Fibroblast of skin of back (primary cell): ENCODE measurements at regions not wholly inside any gene's neighbourhood (a gene's known extent, or its start where the extent isn't known, plus 50 kb on each side); places are given as distances from the start of the nearest gene placed in this dataset.
"Not testable (repeated sequence)": the region's sequence is repeated elsewhere in the genome, so short reads cannot be mapped to it uniquely, and the experiment has no call there.

ENCODE experiments used
- DNase-seq: peaks from one replicate; pipeline ENCODE4 v3.0.0-alpha.2; 2013

DNA sequence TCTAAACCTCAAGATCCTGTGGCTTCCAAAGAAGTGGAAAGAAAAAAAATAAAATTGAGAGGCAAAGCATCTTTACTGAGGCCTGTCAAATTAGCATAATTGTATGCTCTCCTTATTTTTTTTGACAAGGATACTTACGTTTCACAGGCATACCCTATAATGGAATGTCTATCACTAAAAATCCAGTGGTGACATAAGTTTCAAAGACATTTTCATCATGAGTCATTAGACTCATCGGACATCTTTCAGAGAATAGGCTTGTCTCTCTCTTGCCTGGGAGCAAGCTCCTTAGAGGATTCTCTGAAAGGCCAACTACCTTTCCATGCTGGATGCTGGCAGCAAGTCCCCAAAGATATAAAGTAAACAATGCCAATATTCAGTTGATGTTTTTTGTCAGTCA, 380.7 kb upstream of the STEAP1 start:
- peak; percentile 27 for DNase-seq

DNA sequence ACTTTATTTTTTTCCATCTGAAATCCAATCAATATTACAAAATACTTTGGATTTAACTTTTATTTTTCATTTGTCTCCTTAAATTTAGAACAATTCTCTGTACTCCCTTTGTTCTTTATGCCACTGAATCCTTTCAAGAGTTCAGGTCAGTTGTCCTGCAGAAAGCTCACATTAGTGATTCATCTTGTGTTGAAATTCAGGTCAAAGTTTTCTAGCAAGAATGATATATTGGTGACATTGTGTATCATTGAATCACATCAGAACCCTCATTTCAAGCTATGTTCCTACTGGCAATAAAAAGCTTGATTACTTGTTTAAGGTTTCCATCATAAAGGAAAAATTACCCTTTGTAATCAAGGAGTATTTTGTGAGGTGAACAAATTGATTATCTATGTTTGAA, 378.8 kb upstream of the STEAP1 start:
- DNase-seq = no peak

DNA sequence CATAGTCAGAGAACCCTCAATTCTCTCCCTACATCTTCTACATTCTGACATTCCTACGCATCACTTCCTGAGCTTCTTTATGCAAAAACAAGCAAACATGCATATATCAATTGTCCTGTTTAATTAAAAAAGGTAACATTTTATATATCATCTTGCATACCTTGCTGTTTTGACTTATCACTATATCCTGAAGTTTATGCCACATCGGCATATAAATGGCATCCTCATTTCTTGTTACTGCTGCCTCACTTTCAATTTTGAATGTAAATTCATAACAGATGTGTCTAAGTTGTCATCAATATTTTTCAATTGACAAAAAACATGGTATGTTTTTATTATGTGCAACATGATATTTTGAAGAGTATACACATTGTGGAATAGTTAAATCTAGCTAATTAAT, 377.3 kb upstream of the STEAP1 start:
- no peak for DNase-seq

DNA sequence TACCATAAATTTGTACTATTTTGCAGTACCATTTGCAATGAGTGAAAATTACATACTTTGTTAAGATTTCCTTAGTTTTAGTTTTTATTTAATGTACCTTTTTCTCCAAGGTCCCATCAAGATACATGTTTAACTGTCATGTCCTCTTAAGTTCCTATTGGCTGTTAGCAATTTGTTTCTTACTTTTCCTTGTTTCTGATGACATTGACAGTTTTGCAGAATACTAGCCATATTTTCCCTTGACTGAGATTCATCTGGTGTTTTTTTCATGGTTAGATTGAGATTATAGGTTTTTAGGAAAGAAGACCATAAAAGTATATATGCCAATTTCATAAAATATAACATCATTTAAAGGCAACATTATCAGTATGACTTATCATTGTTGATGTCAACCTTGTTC, 376.8 kb upstream of the STEAP1 start:
- no peak for DNase-seq

- DNase-seq = no peak
These were observed 374.0 kb upstream of the STEAP1 start for GRCh38 chr7:89780291-89780690.

- no peak for DNase-seq
These were observed 357.8 kb upstream of the STEAP1 start for GRCh38 chr7:89796481-89796880.

- DNase-seq = no peak
These were observed 356.2 kb upstream of the STEAP1 start for GRCh38 chr7:89797965-89798598.

- no peak for DNase-seq
These were observed 355.7 kb upstream of the STEAP1 start for GRCh38 chr7:89798599-89798996.

GRCh38 chr7:89800761-89801160, 353.5 kb upstream of the STEAP1 start:
- DNase-seq = no peak

GRCh38 chr7:89809291-89809690, 345.0 kb upstream of the STEAP1 start:
- no peak for DNase-seq

GRCh38 chr7:89813081-89813480, 341.2 kb upstream of the STEAP1 start:
- DNase-seq = peak; percentile 8

- DNase-seq = no peak
These were observed 328.1 kb upstream of the STEAP1 start for GRCh38 chr7:89826121-89826520.

GRCh38 chr7:89826557-89826956, 327.7 kb upstream of the STEAP1 start:
- no peak for DNase-seq

- peak; percentile 38 for DNase-seq
These were observed 316.8 kb upstream of the STEAP1 start for GRCh38 chr7:89837515-89837914.

GRCh38 chr7:89839329-89839728, 314.9 kb upstream of the STEAP1 start:
- DNase-seq = no peak

- DNase-seq = no peak
These were observed 308.3 kb upstream of the STEAP1 start for GRCh38 chr7:89845952-89846351.

- DNase-seq = no peak
These were observed 305.2 kb upstream of the STEAP1 start for GRCh38 chr7:89849052-89849451.

GRCh38 chr7:89857053-89857452, 297.2 kb upstream of the STEAP1 start:
- not testable (repeated sequence) for DNase-seq

DNA sequence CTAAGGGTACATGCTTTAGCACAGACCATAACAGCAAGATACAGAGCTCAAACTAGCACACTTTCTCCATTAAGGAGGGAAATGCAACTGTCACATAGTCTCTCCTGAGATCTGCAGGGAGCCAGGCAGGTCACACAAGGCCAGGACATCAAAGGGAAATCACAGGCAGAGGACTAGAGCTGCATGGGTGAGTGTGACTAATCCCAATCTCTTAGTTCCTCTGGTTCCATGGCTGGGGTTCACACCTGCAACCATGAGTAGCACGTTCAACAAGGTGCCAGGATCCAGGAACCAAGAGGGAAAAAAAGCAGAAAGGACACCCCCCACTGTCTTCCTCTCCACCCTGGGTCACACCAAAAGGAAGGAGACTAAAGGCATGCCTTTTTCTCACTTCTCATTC, 296.5 kb upstream of the STEAP1 start:
- DNase-seq = no peak

GRCh38 chr7:89887489-89887888, 266.8 kb upstream of the STEAP1 start:
- peak; percentile 8 for DNase-seq

DNA sequence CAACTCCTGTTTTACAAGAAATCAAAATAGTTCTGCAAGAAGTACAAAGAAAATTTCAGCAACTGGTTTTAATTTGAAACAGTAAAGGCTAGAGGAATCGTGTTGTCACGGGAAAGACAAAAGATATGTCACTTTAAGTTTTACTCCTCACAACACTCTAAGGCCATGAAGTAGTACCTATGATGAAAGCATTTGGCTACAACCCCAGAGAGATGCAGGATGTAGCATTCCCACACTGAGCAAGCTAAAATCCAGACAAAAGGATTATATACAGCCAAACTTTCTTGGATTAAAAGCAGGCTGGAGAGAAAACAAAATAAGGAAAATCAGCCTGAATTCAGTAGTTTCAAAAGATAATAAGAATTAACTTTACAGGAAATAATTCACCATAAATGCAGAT, 245.5 kb upstream of the STEAP1 start:
- DNase-seq = no peak

GRCh38 chr7:89914711-89915110, 239.6 kb upstream of the STEAP1 start:
- no peak for DNase-seq

GRCh38 chr7:89926194-89926593, 228.1 kb upstream of the STEAP1 start:
- DNase-seq = no peak

- DNase-seq = no peak
These were observed 227.6 kb upstream of the STEAP1 start for GRCh38 chr7:89926701-89927100.

- no peak for DNase-seq
These were observed 226.5 kb upstream of the STEAP1 start for GRCh38 chr7:89927762-89928161.
